ENCODE measurements at regions not wholly inside any gene's neighbourhood (a gene's known extent, or its start where the extent isn't known, plus 50 kb on each side); places are given as distances from the start of the nearest gene placed in this dataset.

- no peak for TF ChIP-seq CTCF (IDR thresholded peaks at IDR 0.05)
- no peak for TF ChIP-seq POLR2A (IDR thresholded peaks at IDR 0.05)
Observed at GRCh38 chr6:9982215-9982614, 432.7 kb downstream of the TFAP2A start.
